Transverse colon (tissue), 4 donors: ENCODE measurements at regions not wholly inside any gene's neighbourhood (a gene's known extent, or its start where the extent isn't known, plus 50 kb on each side); places are given as distances from the start of the nearest gene placed in this dataset.

Experiments
- DNase-seq: peaks from one replicate; pipeline ENCODE4 v3.0.0-alpha.2; 2019
- H3K27ac ChIP-seq, 4 donors: fragments of 200-600 bp; sonication (generic); 2 replicates each; pipeline ENCODE4 v1.5.1; 2016 to 2018; ENCODE audit warnings: inconsistent platforms in 4 of 4
- H3K27me3 ChIP-seq: fragments of 200-600 bp; sonication (generic); 2 replicates; pipeline ENCODE4 v1.5.1; 2017; ENCODE audit warnings: inconsistent platforms
- H3K36me3 ChIP-seq, 4 donors: fragments of 200-600 bp; sonication (generic); 2 replicates each; pipeline ENCODE4 v1.5.1; 2017 to 2019; ENCODE audit warnings: inconsistent platforms in 4 of 4
- H3K4me1 ChIP-seq, 4 donors: fragments of 200-600 bp; sonication (generic); 2 replicates each; pipeline ENCODE4 v1.5.1; 2017 to 2020; ENCODE audit warnings: inconsistent platforms in 4 of 4
- H3K4me3 ChIP-seq, 4 donors: fragments of 200-600 bp; sonication (generic); 1 replicate in 1 of 4; 2 replicates in 3 of 4; pipeline versions ENCODE4 v1.5.1 to v1.6.1; 2017 to 2019; ENCODE audit warnings: inconsistent platforms in 4 of 4
- H3K9me3 ChIP-seq, 2 donors: fragments of 200-600 bp; sonication (generic); 2 replicates each; pipeline ENCODE4 v1.5.1; 2017 to 2019; ENCODE audit warnings: inconsistent platforms in 2 of 2
- CTCF ChIP-seq, 5 experiments: fragments of 200-600 bp in 3 of 5; fragments of 450-650 bp in 2 of 5; sonication (generic) in 3 of 5; IDR thresholded peaks; 1 replicate in 2 of 5; 2 replicates in 3 of 5; pipeline ENCODE4 v1.5.1; 2016 to 2017; ENCODE audit warnings: antibody characterized with exemption in 5 of 5, inconsistent platforms in 3 of 5, mild to moderate bottlenecking in 2 of 5, moderate library complexity in 1 of 5
- EP300 ChIP-seq: sonication (generic); formaldehyde crosslinking; IDR thresholded peaks from one replicate; pipeline ENCODE4 v1.6.1; 2017; ENCODE audit warnings: antibody characterized with exemption, low read depth
- POLR2A ChIP-seq: fragments of 450-650 bp; IDR thresholded peaks from one replicate; pipeline ENCODE4 v1.6.1; 2016; ENCODE audit warnings: antibody characterized with exemption, mild to moderate bottlenecking, moderate library complexity
- POLR2AphosphoS5 ChIP-seq, 3 donors: sonication (generic); formaldehyde crosslinking; IDR thresholded peaks; one replicate each; pipeline ENCODE4 v1.6.1; 2016; ENCODE audit warnings: antibody characterized with exemption in 3 of 3
- WGBS, 2 donors: methylation state at CpG; one replicate each; pipeline ENCODE4 v1.1.5; 2018; ENCODE audit warnings: low coverage in 1 of 2; 5-methylcytosine and 5-hydroxymethylcytosine counted together
- in situ Hi-C, 4 donors: fragments of 200-750 bp; cut with MboI; loops; one replicate each; pipeline versions ENCODE4 v1.15.0 to v1.15.1; 2017; ENCODE audit warnings: low sequenced_read_pairs in 3 of 4, low pct_ligation_motif_present in 1 of 4, low pct_unique_long_range_greater_than_20kb in 1 of 4
- intact Hi-C: fragments of 100-400 bp; cut with DNase I; formaldehyde crosslinking; loops from one replicate; pipeline ENCODE4 v1.15.1; 2023; ENCODE audit warnings: low total_unique reads

- H3K4me3 ChIP-seq = no peak overlapping the region
- intact Hi-C loops = loop anchor here (10.0 kb wide), 2 partner anchors 356 to 546 kb away; no protein-coding TSS in a partner anchor
- H3K36me3 ChIP-seq = no peaks in the 10 kb centered on the region
- no peak for TF ChIP-seq POLR2AphosphoS5 (IDR thresholded peaks at IDR 0.05)
- TF ChIP-seq EP300 = no peak
- TF ChIP-seq CTCF (IDR thresholded peaks at IDR 0.05) = no peak
- TF ChIP-seq POLR2A = no peak
- no peak overlapping the region for H3K27ac ChIP-seq
- peaks cover 5% of the 10 kb centered on the region for H3K27me3 ChIP-seq
- DNase-seq = no peak
- in situ Hi-C loops = loop anchor here in 3 of 4 donors (10.0 to 25.0 kb wide), 4 partner anchors 356 to 546 kb away; no protein-coding TSS in a partner anchor
- 40 to 44% methylated on average over 4 of the region's 4 CpGs for WGBS, 2 donors
- H3K4me1 ChIP-seq = no peaks in the 10 kb centered on the region
- H3K9me3 ChIP-seq = no peaks in the 10 kb centered on the region
Measured at GRCh38 chr6:100119261-100119660, 125.2 kb upstream of the MCHR2 start.

- DNase-seq = no peak
- no peaks in the 10 kb centered on the region for H3K9me3 ChIP-seq
- 84 to 90% methylated on average over 2 of the region's 2 CpGs for WGBS, 2 donors
- H3K4me3 ChIP-seq = no peak overlapping the region
- intact Hi-C loops = loop anchor here (10.0 kb wide), 2 partner anchors 356 to 546 kb away; no protein-coding TSS in a partner anchor
- in situ Hi-C loops = loop anchor here in 3 of 4 donors (10.0 to 25.0 kb wide), 4 partner anchors 356 to 546 kb away; no protein-coding TSS in a partner anchor
- H3K36me3 ChIP-seq = no peaks in the 10 kb centered on the region
- H3K4me1 ChIP-seq = no peaks in the 10 kb centered on the region
- peaks cover 5% of the 10 kb centered on the region for H3K27me3 ChIP-seq
- TF ChIP-seq POLR2AphosphoS5 (IDR thresholded peaks at IDR 0.05) (no peak), CTCF (IDR thresholded peaks at IDR 0.05) (no peak), EP300 (no peak), POLR2A (no peak)
- H3K27ac ChIP-seq = no peak overlapping the region
Measured at GRCh38 chr6:100118301-100118700, 124.3 kb upstream of the MCHR2 start.

GRCh38 chr6:100117680-100118079 lies 123.7 kb upstream of the MCHR2 start:
- DNase-seq = no peak
- Histone ChIP-seq H3K27ac (no peak overlapping the region), H3K9me3 (no peaks in the 10 kb centered on the region), H3K27me3 (peaks cover 5% of the 10 kb centered on the region), H3K4me1 (no peaks in the 10 kb centered on the region), H3K4me3 (no peak overlapping the region), H3K36me3 (no peaks in the 10 kb centered on the region)
- 77 to 78% methylated on average over 5 of the region's 5 CpGs for WGBS, 2 donors
- TF ChIP-seq EP300 (no peak), POLR2A (no peak), CTCF (IDR thresholded peaks at IDR 0.05) (no peak), POLR2AphosphoS5 (IDR thresholded peaks at IDR 0.05) (no peak)
- in situ Hi-C loops (loop anchor here in 3 of 4 donors (10.0 to 25.0 kb wide), 4 partner anchors 357 to 547 kb away; no protein-coding TSS in a partner anchor), intact Hi-C loops (loop anchor here (10.0 kb wide), 2 partner anchors 357 to 547 kb away; no protein-coding TSS in a partner anchor)

- H3K4me3 ChIP-seq = no peak overlapping the region
- WGBS, 2 donors = 16 to 25% methylated on average over 4 of the region's 4 CpGs
- in situ Hi-C loops = loop anchor here in 3 of 4 donors (10.0 to 25.0 kb wide), 4 partner anchors 358 to 548 kb away; no protein-coding TSS in a partner anchor
- H3K27ac ChIP-seq = no peak overlapping the region
- H3K36me3 ChIP-seq = no peaks in the 10 kb centered on the region
- intact Hi-C loops = loop anchor here (10.0 kb wide), 2 partner anchors 358 to 548 kb away; no protein-coding TSS in a partner anchor
- no peaks in the 10 kb centered on the region for H3K9me3 ChIP-seq
- H3K27me3 ChIP-seq = peaks cover 5% of the 10 kb centered on the region
- TF ChIP-seq CTCF (IDR thresholded peaks at IDR 0.05) (peak; percentile 41 to 48 (median 45)), POLR2A (no peak)
- H3K4me1 ChIP-seq = no peaks in the 10 kb centered on the region
- peak; percentile 12 for DNase-seq
Measured at GRCh38 chr6:100116411-100117194, 122.6 kb upstream of the MCHR2 start.
